Peyer's patch (tissue), 4 donors: ENCODE measurements at regions not wholly inside any gene's neighbourhood (a gene's known extent, or its start where the extent isn't known, plus 50 kb on each side); places are given as distances from the start of the nearest gene placed in this dataset.

Experiments used
- DNase-seq, 3 donors: peaks; one replicate each; pipeline ENCODE4 v3.0.0-alpha.2; 2017 to 2019
- H3K27ac ChIP-seq, 4 donors: fragments of 200-600 bp; sonication (generic); one replicate each; pipeline ENCODE4 v1.5.1; 2016 to 2019
- H3K27me3 ChIP-seq, 2 donors: fragments of 200-600 bp; sonication (generic); one replicate each; pipeline ENCODE4 v1.5.1; 2019
- H3K36me3 ChIP-seq, 3 donors: fragments of 200-600 bp; sonication (generic); one replicate each; pipeline ENCODE4 v1.5.1; 2016 to 2019
- H3K4me1 ChIP-seq, 4 donors: fragments of 200-600 bp; sonication (generic); one replicate each; pipeline ENCODE4 v1.5.1; 2016 to 2019
- H3K4me3 ChIP-seq, 4 donors: fragments of 200-600 bp; sonication (generic); 1 replicate in 3 of 4; 2 replicates in 1 of 4; pipeline ENCODE4 v1.5.1; 2016 to 2019; ENCODE audit warnings: mild to moderate bottlenecking in 1 of 4
- H3K9me3 ChIP-seq, 4 donors: fragments of 200-600 bp; sonication (generic); one replicate each; pipeline ENCODE4 v1.5.1; 2016 to 2019; ENCODE audit warnings: mild to moderate bottlenecking in 1 of 4
- POLR2A ChIP-seq, 2 donors: fragments of 450-650 bp; IDR thresholded peaks; one replicate each; pipeline ENCODE4 v1.5.1; 2017; ENCODE audit warnings: antibody characterized with exemption in 2 of 2, mild to moderate bottlenecking in 2 of 2, moderate library complexity in 2 of 2
- TF ChIP-seq, protein P1 (sequence below), 6 experiments: fragments of 450-650 bp in 4 of 6; fragments of 200-600 bp in 2 of 6; sonication (generic) in 1 of 6; IDR thresholded peaks; one replicate each; pipeline ENCODE4 v1.5.1; 2017 to 2019; ENCODE audit warnings: antibody characterized with exemption in 6 of 6, mild to moderate bottlenecking in 3 of 6, moderate library complexity in 1 of 6

DNA sequence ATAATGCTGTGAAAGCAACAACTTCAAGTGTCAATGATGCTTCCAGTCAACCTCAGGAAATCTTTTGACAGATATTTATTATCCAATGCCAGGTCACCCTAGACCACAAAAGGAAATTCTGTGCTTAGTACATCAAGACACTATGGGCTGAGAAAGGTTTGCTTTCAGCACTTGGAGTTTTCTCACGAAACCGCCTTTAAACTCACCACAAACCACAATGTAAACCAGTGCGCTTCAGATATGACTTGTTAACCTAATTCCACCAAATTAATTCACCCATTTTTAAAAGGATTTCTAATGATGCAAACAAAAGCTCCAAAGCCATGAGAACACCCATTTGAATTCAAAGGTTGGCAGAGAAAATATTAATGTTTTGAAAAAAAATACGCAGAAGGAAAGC lies 292.9 kb upstream of the NR2F2 start:
- no peak for DNase-seq
- no peaks in the 10 kb centered on the region for H3K36me3 ChIP-seq
- no peaks in the 10 kb centered on the region for H3K9me3 ChIP-seq

DNA sequence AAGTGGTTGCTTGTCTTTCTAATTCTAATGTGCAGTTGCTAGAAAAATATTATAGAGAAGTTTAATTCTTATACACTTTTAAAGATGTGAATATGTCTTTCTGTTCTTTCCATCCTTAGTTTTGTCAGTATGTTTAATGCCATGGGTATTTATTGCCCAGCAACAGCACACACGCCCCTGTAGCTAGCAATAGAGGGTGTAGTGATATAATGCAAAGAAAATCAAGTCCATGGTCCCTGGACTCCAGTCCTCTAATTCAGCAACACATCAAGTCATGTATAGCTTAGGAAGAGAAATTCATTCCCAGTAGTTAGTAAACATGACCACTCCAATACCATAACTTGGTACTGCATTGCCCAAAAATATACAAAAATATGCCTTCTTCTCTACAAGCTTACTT lies 292.4 kb upstream of the NR2F2 start:
- H3K4me3 ChIP-seq: no peak overlapping the region
- TF ChIP-seq POLR2A (IDR thresholded peaks at IDR 0.05): no peak
- TF ChIP-seq, protein P1, sequence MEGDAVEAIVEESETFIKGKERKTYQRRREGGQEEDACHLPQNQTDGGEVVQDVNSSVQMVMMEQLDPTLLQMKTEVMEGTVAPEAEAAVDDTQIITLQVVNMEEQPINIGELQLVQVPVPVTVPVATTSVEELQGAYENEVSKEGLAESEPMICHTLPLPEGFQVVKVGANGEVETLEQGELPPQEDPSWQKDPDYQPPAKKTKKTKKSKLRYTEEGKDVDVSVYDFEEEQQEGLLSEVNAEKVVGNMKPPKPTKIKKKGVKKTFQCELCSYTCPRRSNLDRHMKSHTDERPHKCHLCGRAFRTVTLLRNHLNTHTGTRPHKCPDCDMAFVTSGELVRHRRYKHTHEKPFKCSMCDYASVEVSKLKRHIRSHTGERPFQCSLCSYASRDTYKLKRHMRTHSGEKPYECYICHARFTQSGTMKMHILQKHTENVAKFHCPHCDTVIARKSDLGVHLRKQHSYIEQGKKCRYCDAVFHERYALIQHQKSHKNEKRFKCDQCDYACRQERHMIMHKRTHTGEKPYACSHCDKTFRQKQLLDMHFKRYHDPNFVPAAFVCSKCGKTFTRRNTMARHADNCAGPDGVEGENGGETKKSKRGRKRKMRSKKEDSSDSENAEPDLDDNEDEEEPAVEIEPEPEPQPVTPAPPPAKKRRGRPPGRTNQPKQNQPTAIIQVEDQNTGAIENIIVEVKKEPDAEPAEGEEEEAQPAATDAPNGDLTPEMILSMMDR (IDR thresholded peaks at IDR 0.05): no peak
- DNase-seq: no peak
- no peak overlapping the region for H3K27ac ChIP-seq
- H3K36me3 ChIP-seq: no peaks in the 10 kb centered on the region
- no peaks in the 10 kb centered on the region for H3K4me1 ChIP-seq
- no peaks in the 10 kb centered on the region for H3K9me3 ChIP-seq
- H3K27me3 ChIP-seq: no peaks in the 10 kb centered on the region

More for the DNA sequence above, 292.9 kb upstream of the NR2F2 start:
- no peaks in the 10 kb centered on the region for H3K4me1 ChIP-seq
- H3K4me3 ChIP-seq: no peak overlapping the region
- H3K27ac ChIP-seq: no peak overlapping the region
- no peak for TF ChIP-seq POLR2A (IDR thresholded peaks at IDR 0.05)
- TF ChIP-seq, protein P1 (IDR thresholded peaks at IDR 0.05): no peak
- no peaks in the 10 kb centered on the region for H3K27me3 ChIP-seq

DNA sequence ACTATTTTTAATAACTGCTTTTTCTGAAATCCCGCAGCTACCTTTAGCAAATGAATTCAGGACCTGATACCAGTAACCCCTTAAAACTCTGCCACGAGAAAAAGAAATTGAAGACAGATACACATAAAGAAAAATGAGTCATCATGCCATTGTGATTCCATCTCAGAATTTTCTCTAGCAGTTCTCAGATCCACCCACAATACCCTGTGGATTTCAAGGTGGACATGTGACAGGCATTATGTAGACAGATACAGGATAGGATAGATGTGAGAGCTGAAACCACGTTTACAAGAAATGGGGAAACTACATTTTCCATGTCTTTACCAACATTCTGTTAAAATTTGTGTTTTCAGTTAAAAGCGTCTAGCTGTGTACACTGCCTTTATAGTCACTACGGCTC lies 291.9 kb upstream of the NR2F2 start:
- TF ChIP-seq, protein P1 (IDR thresholded peaks at IDR 0.05): no peak
- TF ChIP-seq POLR2A (IDR thresholded peaks at IDR 0.05): no peak
- no peak for DNase-seq
- no peak overlapping the region for H3K4me3 ChIP-seq
- no peak overlapping the region for H3K27ac ChIP-seq
- no peaks in the 10 kb centered on the region for H3K9me3 ChIP-seq
- no peaks in the 10 kb centered on the region for H3K36me3 ChIP-seq
- H3K4me1 ChIP-seq: no peaks in the 10 kb centered on the region
- no peaks in the 10 kb centered on the region for H3K27me3 ChIP-seq

DNA sequence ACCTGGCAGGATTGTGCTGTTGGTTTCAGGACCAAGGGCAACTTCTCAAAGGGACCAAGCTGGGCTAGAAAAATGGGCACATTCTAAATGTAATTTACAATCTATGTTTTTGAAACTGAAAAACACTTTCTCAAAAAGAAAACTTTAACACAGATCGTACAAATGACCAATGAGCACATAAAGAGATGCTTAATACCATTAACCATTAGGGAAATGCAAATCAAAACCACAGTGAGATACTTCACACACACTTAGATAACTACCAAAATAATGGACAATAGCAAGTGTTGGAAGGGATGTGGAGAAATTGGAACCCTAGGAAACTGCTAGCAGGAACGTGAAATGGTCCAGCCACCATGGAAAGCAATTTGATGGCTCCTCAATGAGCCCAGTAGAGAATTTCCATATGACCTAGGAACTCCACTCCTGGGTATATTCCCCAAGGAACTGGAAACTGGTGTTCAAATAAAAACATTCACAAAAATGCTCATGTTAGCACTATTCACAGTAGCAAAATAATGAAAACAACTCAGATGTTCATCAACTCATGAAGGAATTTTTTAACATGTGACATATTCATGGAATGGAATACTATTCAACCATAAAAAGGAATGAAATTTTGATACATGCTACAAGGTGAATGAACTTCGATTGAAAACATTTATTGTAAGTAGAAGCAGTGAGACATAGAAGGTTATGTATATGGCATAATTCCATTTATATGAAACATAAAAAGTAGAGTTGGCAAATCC lies 288.3 kb upstream of the NR2F2 start:
- DNase-seq: no peak
- Histone ChIP-seq H3K27me3 (no peaks in the 10 kb centered on the region), H3K36me3 (no peaks in the 10 kb centered on the region), H3K27ac (no peak overlapping the region), H3K4me1 (no peaks in the 10 kb centered on the region), H3K4me3 (no peak overlapping the region), H3K9me3 (no peaks in the 10 kb centered on the region)
- TF ChIP-seq POLR2A (IDR thresholded peaks at IDR 0.05): no peak
- TF ChIP-seq, protein P1 (IDR thresholded peaks at IDR 0.05): no peak

DNA sequence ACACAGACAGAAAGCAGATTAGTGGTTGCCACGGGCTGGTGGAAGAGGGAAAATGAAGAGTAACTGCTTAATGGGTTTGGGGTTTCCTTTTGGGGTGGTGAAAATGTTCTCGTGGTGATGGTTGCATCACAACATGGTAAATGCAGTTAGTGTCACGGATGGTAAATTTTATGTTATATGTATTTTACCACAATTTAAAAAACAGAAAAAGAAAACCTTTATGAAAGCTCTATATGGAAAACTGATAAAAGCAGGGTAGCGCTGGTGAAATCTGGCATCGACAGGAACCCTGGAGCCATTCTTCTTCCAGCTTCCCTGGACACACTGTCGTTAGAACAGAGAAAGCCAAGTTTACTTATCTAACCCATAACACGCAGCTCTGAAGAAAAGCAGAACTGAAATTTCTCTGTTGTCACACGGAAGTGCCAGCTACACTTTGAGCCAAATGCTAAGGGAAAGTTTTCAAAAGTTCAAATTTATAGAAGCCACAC lies 287.7 kb upstream of the NR2F2 start:
- Histone ChIP-seq H3K27ac (no peak overlapping the region), H3K9me3 (no peaks in the 10 kb centered on the region), H3K4me1 (no peaks in the 10 kb centered on the region), H3K4me3 (no peak overlapping the region), H3K36me3 (no peaks in the 10 kb centered on the region), H3K27me3 (no peaks in the 10 kb centered on the region)
- DNase-seq: no peak
- TF ChIP-seq POLR2A (IDR thresholded peaks at IDR 0.05): no peak
- TF ChIP-seq, protein P1 (IDR thresholded peaks at IDR 0.05): no peak
